ENCODE measurements at regions not wholly inside any gene's neighbourhood (a gene's known extent, or its start where the extent isn't known, plus 50 kb on each side); places are given as distances from the start of the nearest gene placed in this dataset.
"Not testable (repeated sequence)": the region's sequence is repeated elsewhere in the genome, so short reads cannot be mapped to it uniquely, and the experiment has no call there.

DNA sequence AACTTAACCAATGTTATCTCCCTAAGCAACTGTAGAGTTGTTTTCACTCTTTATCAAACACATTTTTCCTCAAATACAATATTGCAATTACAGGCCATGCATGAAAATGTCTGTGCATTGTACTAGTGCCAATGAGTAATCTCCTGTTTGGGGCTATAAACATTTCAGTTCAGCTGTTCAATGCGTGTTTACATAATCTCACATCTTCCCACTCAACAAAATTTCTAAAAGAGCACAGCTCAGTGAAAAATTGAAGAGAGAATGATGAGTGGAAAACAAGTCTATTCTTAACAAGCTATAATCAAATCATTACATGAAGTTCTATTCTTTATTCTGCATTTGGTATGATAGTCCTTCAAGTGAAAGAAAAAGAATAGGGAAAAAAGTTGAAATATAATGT is 780.5 kb upstream of the CDH9 start:
- DNase-seq, result no peak

- DNase-seq, result no peak
These were observed 776.6 kb upstream of the CDH9 start for GRCh38 chr5:27814983-27815382.

- DNase-seq, result no peak
These were observed 775.9 kb upstream of the CDH9 start for GRCh38 chr5:27814286-27814685.

DNA sequence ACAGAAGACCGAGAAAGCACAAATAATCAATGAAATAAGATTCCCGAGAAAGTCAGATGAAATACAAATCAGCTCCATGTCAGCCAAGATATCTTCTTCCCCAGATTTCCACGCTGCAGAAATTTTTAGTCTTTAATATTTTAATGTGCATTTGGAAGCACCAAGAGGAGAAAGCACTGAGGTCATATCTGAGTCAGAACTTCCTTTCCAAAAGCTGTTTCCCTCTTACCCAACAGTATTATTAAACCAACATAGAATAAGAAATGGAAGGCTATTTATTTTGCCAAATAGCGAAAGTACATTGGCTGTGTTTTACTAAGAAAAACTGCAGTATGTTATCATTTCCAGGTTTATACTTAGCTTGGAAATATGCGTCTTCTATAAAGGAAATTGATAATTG is 772.1 kb upstream of the CDH9 start:
- no peak for DNase-seq

DNA sequence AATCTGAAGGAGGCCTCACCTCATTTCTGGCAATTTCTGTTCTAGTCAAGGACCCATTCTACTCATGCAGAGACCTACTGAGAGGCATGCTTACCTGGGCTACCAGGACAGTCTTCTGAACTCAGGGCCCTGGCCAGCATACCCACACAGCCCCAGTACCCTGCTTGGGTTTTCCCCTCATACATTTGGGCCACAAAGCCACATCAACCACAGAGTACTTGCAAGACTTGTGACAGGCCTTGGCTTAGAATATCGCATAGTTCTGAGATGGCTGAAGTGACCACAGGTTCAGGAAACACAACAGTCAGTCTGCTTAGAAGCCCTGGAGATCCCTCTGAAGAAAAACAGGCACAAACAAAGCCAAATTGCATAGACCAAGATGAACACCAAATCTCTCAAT is 758.8 kb upstream of the CDH9 start:
- DNase-seq, result no peak

DNA sequence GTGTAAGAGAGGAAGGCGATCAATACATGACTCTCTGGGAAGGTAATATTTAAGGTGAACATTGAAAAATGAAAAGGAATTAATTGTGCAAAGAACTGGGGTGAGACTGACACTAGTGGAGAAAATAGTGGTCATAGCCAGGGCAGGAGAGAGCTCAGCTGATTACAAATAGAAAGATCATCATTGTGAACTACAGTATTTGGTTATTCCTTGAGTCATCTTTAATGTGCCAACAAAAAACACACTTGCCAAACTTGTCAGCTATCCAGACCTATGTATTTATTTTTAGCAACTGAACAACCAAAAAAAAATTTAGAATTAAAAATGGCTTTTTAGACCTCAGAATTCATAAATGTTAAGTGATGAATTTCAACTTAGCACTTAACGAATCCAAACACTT is 749.8 kb upstream of the CDH9 start:
- DNase-seq, result no peak

GRCh38 chr5:27784317-27784716 is 745.9 kb upstream of the CDH9 start:
- DNase-seq, result no peak

DNA sequence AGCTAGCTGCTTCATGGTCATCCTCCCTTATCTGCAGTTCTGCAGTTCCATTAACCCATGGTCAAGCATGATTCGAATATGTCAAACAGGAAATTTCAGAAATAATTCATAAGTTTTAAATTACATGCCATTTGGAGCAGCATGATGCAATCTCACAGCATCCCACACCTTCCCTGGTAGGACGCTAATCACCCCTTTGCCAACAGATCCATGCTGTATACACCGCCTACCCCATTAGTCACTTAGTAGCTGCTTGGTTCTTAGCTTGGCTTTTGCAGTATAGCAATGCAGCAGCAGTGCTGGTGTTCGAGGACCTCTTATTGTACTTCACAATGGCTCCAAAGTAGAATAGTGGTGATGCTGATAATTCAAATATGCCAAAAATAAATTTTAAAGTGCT is 739.7 kb upstream of the CDH9 start:
- no peak for DNase-seq

- no peak for DNase-seq
These were observed 735.2 kb upstream of the CDH9 start for GRCh38 chr5:27773636-27774035.

DNA sequence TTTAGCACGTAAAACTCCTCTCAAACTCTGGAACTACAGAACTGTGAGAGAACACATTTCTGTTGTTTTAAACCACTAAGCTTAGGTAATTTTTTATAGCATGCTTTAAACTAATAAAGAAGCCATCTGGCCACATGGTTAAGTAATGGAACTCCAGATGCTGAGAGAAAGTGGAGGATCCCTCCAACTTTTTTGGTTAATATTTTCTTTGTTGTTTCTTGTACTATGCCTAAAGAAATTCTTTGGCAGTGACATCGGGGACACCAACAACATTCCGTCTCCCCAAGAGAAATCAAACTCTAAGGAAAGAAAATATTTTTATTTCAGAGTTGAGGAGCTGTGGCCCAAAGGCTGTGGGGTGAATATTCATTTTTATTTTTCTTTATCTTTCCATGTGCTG is 734.8 kb upstream of the CDH9 start:
- no peak for DNase-seq

DNA sequence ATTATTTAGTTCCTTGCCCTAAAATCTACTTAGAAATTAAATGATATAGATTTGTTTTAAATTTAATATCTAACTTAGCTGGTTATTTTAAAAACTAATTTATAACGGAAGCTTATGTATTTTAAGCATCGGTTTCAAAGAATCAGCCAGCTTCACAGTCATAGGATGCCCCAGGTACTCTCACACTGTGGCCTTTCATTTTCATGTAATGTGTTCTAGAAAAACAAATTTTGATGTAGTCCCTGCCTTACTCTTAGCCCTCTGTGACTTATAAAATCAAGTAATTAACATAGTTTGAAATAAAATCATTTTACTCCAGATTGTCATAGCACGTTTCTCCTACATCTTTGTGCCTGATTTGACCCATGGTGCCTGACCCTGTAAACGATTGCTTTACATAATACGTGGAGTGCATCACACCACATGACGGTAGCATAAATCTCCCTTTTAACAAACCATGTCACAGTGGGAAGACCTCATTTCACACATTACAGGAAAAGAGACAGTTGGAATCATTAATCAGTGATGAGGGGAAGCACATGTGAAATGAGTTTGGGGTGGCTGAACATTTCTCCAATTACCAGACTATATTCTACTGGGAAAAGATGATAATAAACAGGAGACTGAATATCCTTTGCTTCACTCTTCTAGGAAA is 731.5 kb upstream of the CDH9 start:
- DNase-seq, result no peak

DNA sequence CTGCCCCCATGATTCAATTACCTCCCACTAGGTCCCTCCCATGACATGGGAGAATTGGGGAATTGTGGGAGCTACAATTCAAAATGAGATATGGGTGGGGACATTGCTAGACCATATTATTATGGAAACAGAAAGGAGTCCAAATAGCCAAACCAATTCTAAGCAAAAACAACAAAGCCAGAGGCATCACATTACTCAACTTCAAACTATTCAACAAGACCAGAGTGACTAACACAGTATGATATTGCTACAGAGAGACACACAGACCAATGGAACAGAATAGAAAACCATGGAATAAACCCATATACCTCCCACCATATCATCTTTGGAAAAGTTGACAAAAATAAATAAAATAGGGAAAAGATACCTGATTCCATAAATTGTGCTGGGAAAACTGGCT is 710.5 kb upstream of the CDH9 start:
- DNase-seq, result no peak

- not testable (repeated sequence) for DNase-seq
These were observed 705.1 kb upstream of the CDH9 start for GRCh38 chr5:27743383-27743979.

GRCh38 chr5:27742805-27743204 is 704.4 kb upstream of the CDH9 start:
- no peak for DNase-seq

GRCh38 chr5:27734838-27735237 is 696.5 kb upstream of the CDH9 start:
- no peak for DNase-seq

- no peak for DNase-seq
These were observed 694.9 kb upstream of the CDH9 start for GRCh38 chr5:27733237-27733636.

GRCh38 chr5:27727254-27727653 is 688.9 kb upstream of the CDH9 start:
- DNase-seq, result no peak

DNA sequence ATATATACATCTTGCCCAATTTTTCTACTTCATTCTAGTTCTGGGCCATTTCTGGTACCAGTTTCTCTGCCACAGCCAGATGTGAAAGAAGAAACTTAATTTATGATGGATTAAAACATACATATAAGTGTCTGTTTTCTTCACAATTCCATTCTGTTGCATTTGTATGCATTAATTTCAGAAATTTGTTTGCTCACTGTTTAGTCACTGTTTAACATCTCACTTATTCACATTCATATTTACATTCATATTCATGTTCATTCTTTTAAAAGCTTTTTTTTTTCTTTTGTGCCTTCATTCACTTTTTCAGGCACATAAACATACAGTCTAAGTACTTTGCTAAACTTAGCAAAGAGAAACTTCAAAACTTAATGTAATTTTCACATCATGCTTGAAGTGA is 684.0 kb upstream of the CDH9 start:
- no peak for DNase-seq

DNA sequence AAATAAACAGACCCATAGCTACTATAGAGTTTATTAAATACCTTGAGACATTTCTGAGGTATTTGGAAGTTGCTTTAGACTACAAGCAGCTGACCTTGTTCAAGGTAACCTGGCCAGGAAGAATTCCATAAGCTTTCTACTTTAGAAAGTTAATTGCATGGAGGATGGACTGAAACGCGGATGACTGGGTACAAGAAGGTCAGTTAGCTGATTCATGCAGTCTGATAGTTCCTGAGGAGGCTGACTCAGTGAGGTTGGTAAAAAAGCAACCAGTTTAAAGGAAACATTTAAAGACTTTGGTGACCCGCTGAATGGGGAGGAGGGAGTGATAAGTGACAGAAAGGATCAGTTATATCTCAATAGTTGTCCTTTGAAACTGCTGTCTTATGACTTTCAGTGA is 670.1 kb upstream of the CDH9 start:
- DNase-seq, result no peak

GRCh38 chr5:27706832-27707231 is 668.4 kb upstream of the CDH9 start:
- no peak for DNase-seq

DNA sequence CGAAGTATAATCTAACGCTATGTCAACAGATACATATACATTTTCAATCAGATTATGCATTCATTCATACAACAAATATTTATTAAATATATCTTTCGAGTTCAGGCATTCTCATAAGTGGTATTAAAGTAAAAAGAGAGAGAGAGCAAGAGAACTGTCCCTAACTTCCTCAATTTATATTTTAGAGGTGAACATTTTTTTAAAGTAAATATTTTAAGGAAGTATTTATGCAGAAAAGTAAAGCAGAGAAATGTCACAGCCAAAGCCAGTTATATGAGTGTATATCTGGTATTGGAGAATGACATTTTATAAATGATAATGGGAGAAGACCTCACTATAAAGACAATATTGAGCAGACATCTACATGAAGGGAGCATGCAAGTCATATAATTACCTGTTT is 667.3 kb upstream of the CDH9 start:
- DNase-seq, result no peak

GRCh38 chr5:27701931-27702903 is 663.8 kb upstream of the CDH9 start:
- no peak for DNase-seq

GRCh38 chr5:27700526-27700925 is 662.1 kb upstream of the CDH9 start:
- no peak for DNase-seq

DNA sequence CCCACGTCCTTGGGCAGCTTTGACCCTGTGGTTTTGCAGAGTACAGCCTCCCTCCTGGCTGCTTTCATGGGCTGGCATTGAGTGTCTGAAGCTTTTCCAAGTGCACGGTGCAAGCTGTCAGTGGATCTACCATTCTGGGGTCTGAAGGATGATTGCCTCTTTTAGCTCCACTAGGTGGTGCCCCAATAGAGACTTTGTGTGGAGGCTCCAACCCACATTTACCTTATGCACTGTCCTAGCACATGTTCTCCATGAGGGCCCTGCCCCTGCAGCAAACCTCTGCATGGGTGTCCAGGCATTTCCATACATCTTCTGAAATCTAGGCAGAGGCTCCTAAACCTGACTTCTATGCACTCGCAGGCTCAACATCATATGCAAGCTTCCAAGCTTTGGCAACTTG is 644.2 kb upstream of the CDH9 start:
- no peak for DNase-seq
